DMS 273 (cell line): ENCODE measurements at regions not wholly inside any gene's neighbourhood (a gene's known extent, or its start where the extent isn't known, plus 50 kb on each side); places are given as distances from the start of the nearest gene placed in this dataset.
"Not testable (repeated sequence)": the region's sequence is repeated elsewhere in the genome, so short reads cannot be mapped to it uniquely, and the experiment has no call there.

ENCODE experiments used
- DNase-seq: peaks from one replicate; lab custom pipeline; 2025; ENCODE audit not compliant: unreplicated experiment; lab: John Stamatoyannopoulos, UW

- no peak for DNase-seq
Observed at GRCh38 chr10:37067576-37067975, 57.8 kb upstream of the ANKRD30A start.

GRCh38 chr10:37062296-37062695, 63.1 kb upstream of the ANKRD30A start:
- not testable (repeated sequence) for DNase-seq

GRCh38 chr10:37057261-37057660, 68.1 kb upstream of the ANKRD30A start:
- DNase-seq = no peak

GRCh38 chr10:37053476-37053875, 71.9 kb upstream of the ANKRD30A start:
- DNase-seq = no peak

GRCh38 chr10:37049982-37050381, 75.4 kb upstream of the ANKRD30A start:
- not testable (repeated sequence) for DNase-seq

- DNase-seq = not testable (repeated sequence)
Observed at GRCh38 chr10:37044319-37044718, 81.1 kb upstream of the ANKRD30A start.

- DNase-seq = no peak
Observed at GRCh38 chr10:37035853-37036252, 89.5 kb upstream of the ANKRD30A start.

- no peak for DNase-seq
Observed at GRCh38 chr10:37015498-37015897, 109.9 kb upstream of the ANKRD30A start.

- no peak for DNase-seq
Observed at GRCh38 chr10:37010741-37011140, 114.7 kb upstream of the ANKRD30A start.

GRCh38 chr10:37008276-37008675, 117.1 kb upstream of the ANKRD30A start:
- DNase-seq = not testable (repeated sequence)

- DNase-seq = no peak
Observed at GRCh38 chr10:37003126-37003525, 122.3 kb upstream of the ANKRD30A start.

GRCh38 chr10:36995806-36996205, 129.6 kb upstream of the ANKRD30A start:
- DNase-seq = not testable (repeated sequence)

GRCh38 chr10:36994886-36995285, 130.5 kb upstream of the ANKRD30A start:
- no peak for DNase-seq

- no peak for DNase-seq
Observed at GRCh38 chr10:36989233-36989632, 136.2 kb upstream of the ANKRD30A start.

GRCh38 chr10:36946598-36946997, 178.8 kb upstream of the ANKRD30A start:
- DNase-seq = no peak

- no peak for DNase-seq
Observed at GRCh38 chr10:36943544-36943943, 181.9 kb upstream of the ANKRD30A start.

- no peak for DNase-seq
Observed at GRCh38 chr10:36942616-36943015, 182.8 kb upstream of the ANKRD30A start.

- no peak for DNase-seq
Observed at GRCh38 chr10:36903040-36903439, 222.4 kb upstream of the ANKRD30A start.

GRCh38 chr10:36899652-36900051, 225.7 kb upstream of the ANKRD30A start:
- DNase-seq = no peak

GRCh38 chr10:36888925-36889573, 236.3 kb upstream of the ANKRD30A start:
- peak; percentile 70 for DNase-seq

GRCh38 chr10:36886303-36886891, 239.0 kb upstream of the ANKRD30A start:
- DNase-seq = no peak

GRCh38 chr10:36885746-36886145, 239.7 kb upstream of the ANKRD30A start:
- no peak for DNase-seq

- no peak for DNase-seq
Observed at GRCh38 chr10:36882781-36883180, 242.6 kb upstream of the ANKRD30A start.
